Liver (tissue), 3 donors: ENCODE measurements at regions not wholly inside any gene's neighbourhood (a gene's known extent, or its start where the extent isn't known, plus 50 kb on each side); places are given as distances from the start of the nearest gene placed in this dataset.

Source experiments
- GABPA ChIP-seq, 2 donors: IDR thresholded peaks in 1 of 2; conservative IDR thresholded peaks in 1 of 2; 2 replicates each; pipeline ENCODE4 v1.6.1; 2016; ENCODE audit warnings: antibody characterized with exemption in 2 of 2, mild to moderate bottlenecking in 1 of 2, moderate library complexity in 1 of 2
- JUND ChIP-seq, 2 donors: IDR thresholded peaks; 2 replicates each; pipeline ENCODE4 v1.6.1; 2016; ENCODE audit warnings: antibody characterized with exemption in 2 of 2
- RAD21 ChIP-seq, 2 donors: IDR thresholded peaks; 2 replicates each; pipeline ENCODE4 v1.6.1; 2016; ENCODE audit warnings: antibody characterized with exemption in 2 of 2, mild to moderate bottlenecking in 2 of 2
- TAF1 ChIP-seq: conservative IDR thresholded peaks from 2 replicates; pipeline ENCODE4 v1.6.1; 2016; ENCODE audit warnings: antibody characterized with exemption, mild to moderate bottlenecking
- YY1 ChIP-seq: IDR thresholded peaks from 2 replicates; pipeline ENCODE4 v1.6.1; 2016; ENCODE audit warnings: antibody characterized with exemption, mild to moderate bottlenecking
- TF ChIP-seq, protein P1 (sequence below): IDR thresholded peaks from 2 replicates; pipeline ENCODE4 v1.6.1; 2016; ENCODE audit warnings: antibody characterized with exemption
- TF ChIP-seq, protein P2 (sequence below): fragments of 150-350 bp; IDR thresholded peaks from 2 replicates; pipeline ENCODE4 v1.5.1; 2017; ENCODE audit warnings: improper control_type of control experiment, low read depth, low read length; ENCODE audit not compliant: missing input control
- TF ChIP-seq, protein P3 (sequence below): IDR thresholded peaks from 2 replicates; pipeline ENCODE4 v1.6.1; 2016; ENCODE audit warnings: antibody characterized with exemption, mild to moderate bottlenecking
- donor health status: healthy.
- donor health status: healthy.

DNA sequence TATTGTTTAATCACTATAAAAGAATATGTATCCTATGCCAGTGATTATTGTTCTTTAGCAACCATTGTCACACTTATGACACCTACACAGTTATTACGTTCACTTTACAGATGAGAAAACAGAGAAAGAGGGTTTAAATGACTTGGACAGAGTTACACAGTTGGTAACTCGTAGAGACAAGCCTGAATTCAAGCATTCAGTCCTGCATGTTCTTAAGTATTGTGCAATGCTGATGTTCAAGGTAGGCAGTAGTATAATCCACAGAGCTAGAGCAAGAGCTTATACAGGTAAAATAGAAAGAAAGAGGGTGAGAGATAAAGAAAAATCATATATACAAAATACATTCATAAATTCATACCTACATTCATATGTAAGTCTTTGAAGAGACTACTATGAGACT lies 249.8 kb upstream of the ANXA10 start:
- no peak for TF ChIP-seq RAD21 (IDR thresholded peaks at IDR 0.05)
- TF ChIP-seq, protein P1, sequence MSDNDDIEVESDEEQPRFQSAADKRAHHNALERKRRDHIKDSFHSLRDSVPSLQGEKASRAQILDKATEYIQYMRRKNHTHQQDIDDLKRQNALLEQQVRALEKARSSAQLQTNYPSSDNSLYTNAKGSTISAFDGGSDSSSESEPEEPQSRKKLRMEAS, result no peak
- TF ChIP-seq, protein P2, sequence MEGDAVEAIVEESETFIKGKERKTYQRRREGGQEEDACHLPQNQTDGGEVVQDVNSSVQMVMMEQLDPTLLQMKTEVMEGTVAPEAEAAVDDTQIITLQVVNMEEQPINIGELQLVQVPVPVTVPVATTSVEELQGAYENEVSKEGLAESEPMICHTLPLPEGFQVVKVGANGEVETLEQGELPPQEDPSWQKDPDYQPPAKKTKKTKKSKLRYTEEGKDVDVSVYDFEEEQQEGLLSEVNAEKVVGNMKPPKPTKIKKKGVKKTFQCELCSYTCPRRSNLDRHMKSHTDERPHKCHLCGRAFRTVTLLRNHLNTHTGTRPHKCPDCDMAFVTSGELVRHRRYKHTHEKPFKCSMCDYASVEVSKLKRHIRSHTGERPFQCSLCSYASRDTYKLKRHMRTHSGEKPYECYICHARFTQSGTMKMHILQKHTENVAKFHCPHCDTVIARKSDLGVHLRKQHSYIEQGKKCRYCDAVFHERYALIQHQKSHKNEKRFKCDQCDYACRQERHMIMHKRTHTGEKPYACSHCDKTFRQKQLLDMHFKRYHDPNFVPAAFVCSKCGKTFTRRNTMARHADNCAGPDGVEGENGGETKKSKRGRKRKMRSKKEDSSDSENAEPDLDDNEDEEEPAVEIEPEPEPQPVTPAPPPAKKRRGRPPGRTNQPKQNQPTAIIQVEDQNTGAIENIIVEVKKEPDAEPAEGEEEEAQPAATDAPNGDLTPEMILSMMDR, result no peak
- no peak for TF ChIP-seq TAF1
- TF ChIP-seq, protein P3, sequence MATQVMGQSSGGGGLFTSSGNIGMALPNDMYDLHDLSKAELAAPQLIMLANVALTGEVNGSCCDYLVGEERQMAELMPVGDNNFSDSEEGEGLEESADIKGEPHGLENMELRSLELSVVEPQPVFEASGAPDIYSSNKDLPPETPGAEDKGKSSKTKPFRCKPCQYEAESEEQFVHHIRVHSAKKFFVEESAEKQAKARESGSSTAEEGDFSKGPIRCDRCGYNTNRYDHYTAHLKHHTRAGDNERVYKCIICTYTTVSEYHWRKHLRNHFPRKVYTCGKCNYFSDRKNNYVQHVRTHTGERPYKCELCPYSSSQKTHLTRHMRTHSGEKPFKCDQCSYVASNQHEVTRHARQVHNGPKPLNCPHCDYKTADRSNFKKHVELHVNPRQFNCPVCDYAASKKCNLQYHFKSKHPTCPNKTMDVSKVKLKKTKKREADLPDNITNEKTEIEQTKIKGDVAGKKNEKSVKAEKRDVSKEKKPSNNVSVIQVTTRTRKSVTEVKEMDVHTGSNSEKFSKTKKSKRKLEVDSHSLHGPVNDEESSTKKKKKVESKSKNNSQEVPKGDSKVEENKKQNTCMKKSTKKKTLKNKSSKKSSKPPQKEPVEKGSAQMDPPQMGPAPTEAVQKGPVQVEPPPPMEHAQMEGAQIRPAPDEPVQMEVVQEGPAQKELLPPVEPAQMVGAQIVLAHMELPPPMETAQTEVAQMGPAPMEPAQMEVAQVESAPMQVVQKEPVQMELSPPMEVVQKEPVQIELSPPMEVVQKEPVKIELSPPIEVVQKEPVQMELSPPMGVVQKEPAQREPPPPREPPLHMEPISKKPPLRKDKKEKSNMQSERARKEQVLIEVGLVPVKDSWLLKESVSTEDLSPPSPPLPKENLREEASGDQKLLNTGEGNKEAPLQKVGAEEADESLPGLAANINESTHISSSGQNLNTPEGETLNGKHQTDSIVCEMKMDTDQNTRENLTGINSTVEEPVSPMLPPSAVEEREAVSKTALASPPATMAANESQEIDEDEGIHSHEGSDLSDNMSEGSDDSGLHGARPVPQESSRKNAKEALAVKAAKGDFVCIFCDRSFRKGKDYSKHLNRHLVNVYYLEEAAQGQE, result no peak
- TF ChIP-seq JUND (IDR thresholded peaks at IDR 0.05), result no peak
- no peak for TF ChIP-seq YY1
- TF ChIP-seq GABPA (IDR thresholded peaks at IDR 0.05 in 1 of 2, conservative IDR thresholded peaks at IDR 0.05 in 1 of 2), result no peak
